GM04503 (cell line): ENCODE measurements at regions not wholly inside any gene's neighbourhood (a gene's known extent, or its start where the extent isn't known, plus 50 kb on each side); places are given as distances from the start of the nearest gene placed in this dataset.

Experiments used
- DNase-seq: peaks from one replicate; pipeline ENCODE4 v3.0.0-alpha.2; 2012; ENCODE audit warnings: low read depth

GRCh38 chr3:107068980-107069379 lies 308.3 kb upstream of the CCDC54 start:
- DNase-seq = peak; percentile 60

GRCh38 chr3:107076946-107077345 lies 300.3 kb upstream of the CCDC54 start:
- no peak for DNase-seq

- no peak for DNase-seq
Observed at GRCh38 chr3:107077391-107077790, 299.8 kb upstream of the CCDC54 start.

- no peak for DNase-seq
Observed at GRCh38 chr3:107082527-107082926, 294.7 kb upstream of the CCDC54 start.

- DNase-seq = no peak
Observed at GRCh38 chr3:107085261-107085660, 292.0 kb upstream of the CCDC54 start.

- DNase-seq = no peak
Observed at GRCh38 chr3:107092121-107092520, 285.1 kb upstream of the CCDC54 start.

- DNase-seq = no peak
Observed at GRCh38 chr3:107098864-107099263, 278.4 kb upstream of the CCDC54 start.

GRCh38 chr3:107100137-107100536 lies 277.1 kb upstream of the CCDC54 start:
- DNase-seq = no peak

GRCh38 chr3:107100573-107100972 lies 276.7 kb upstream of the CCDC54 start:
- DNase-seq = no peak

- no peak for DNase-seq
Observed at GRCh38 chr3:107103786-107104185, 273.5 kb upstream of the CCDC54 start.

GRCh38 chr3:107106316-107106715 lies 270.9 kb upstream of the CCDC54 start:
- no peak for DNase-seq

- no peak for DNase-seq
Observed at GRCh38 chr3:107106907-107107306, 270.3 kb upstream of the CCDC54 start.

GRCh38 chr3:107110596-107111305 lies 266.5 kb upstream of the CCDC54 start:
- no peak for DNase-seq

GRCh38 chr3:107111872-107112271 lies 265.4 kb upstream of the CCDC54 start:
- DNase-seq = no peak

GRCh38 chr3:107112356-107112755 lies 264.9 kb upstream of the CCDC54 start:
- no peak for DNase-seq

- no peak for DNase-seq
Observed at GRCh38 chr3:107116251-107116650, 261.0 kb upstream of the CCDC54 start.

- no peak for DNase-seq
Observed at GRCh38 chr3:107117156-107117555, 260.1 kb upstream of the CCDC54 start.

- DNase-seq = peak; percentile 27
Observed at GRCh38 chr3:107117922-107118536, 259.2 kb upstream of the CCDC54 start.

GRCh38 chr3:107124885-107125284 lies 252.4 kb upstream of the CCDC54 start:
- peak; percentile 31 for DNase-seq

GRCh38 chr3:107128946-107129345 lies 248.3 kb upstream of the CCDC54 start:
- no peak for DNase-seq

- no peak for DNase-seq
Observed at GRCh38 chr3:107130089-107130700, 247.0 kb upstream of the CCDC54 start.

GRCh38 chr3:107132674-107133073 lies 244.6 kb upstream of the CCDC54 start:
- DNase-seq = no peak

GRCh38 chr3:107133891-107134290 lies 243.3 kb upstream of the CCDC54 start:
- no peak for DNase-seq
